Adrenal gland (tissue), 9 donors: ENCODE measurements at regions not wholly inside any gene's neighbourhood (a gene's known extent, or its start where the extent isn't known, plus 50 kb on each side); places are given as distances from the start of the nearest gene placed in this dataset.
"Not testable (repeated sequence)": the region's sequence is repeated elsewhere in the genome, so short reads cannot be mapped to it uniquely, and the experiment has no call there.

ENCODE experiments used
- DNase-seq, 7 donors: peaks; one replicate each; pipeline ENCODE4 v3.0.0-alpha.2; 2019 to 2020
- H3K27ac ChIP-seq, 5 donors: fragments of 200-600 bp; sonication (generic) in 4 of 5; 1 replicate in 3 of 5; 2 replicates in 2 of 5; pipeline versions ENCODE4 v1.5.1 to v1.8.0; 2016 to 2020; ENCODE audit warnings: mild to moderate bottlenecking in 1 of 5
- H3K27me3 ChIP-seq: fragments of 200-600 bp; 2 replicates; pipeline ENCODE4 v1.8.0; 2021
- H3K36me3 ChIP-seq, 2 donors: fragments of 200-600 bp; replicated peaks in 1 of 2; 1 replicate in 1 of 2; 2 replicates in 1 of 2; pipeline versions ENCODE4 v1.5.1 to v1.8.0; 2018 to 2022
- H3K4me1 ChIP-seq, 2 donors: fragments of 200-600 bp; replicated peaks in 1 of 2; 1 replicate in 1 of 2; 2 replicates in 1 of 2; pipeline versions ENCODE4 v1.5.1 to v1.8.0; 2018 to 2021
- H3K4me3 ChIP-seq, 4 donors: fragments of 200-600 bp; sonication (generic) in 3 of 4; one replicate each; pipeline ENCODE4 v1.5.1; 2016 to 2018
- H3K9me3 ChIP-seq, 3 donors: fragments of 200-600 bp; sonication (generic) in 1 of 3; replicated peaks in 1 of 3; 1 replicate in 2 of 3; 2 replicates in 1 of 3; pipeline versions ENCODE4 v1.5.1 to v1.8.0; 2016 to 2021
- CTCF ChIP-seq, 6 experiments: fragments of 450-650 bp in 4 of 6; fragments of 200-600 bp in 2 of 6; sonication (generic) in 1 of 6; IDR thresholded peaks; 1 replicate in 5 of 6; 2 replicates in 1 of 6; pipeline versions ENCODE4 v1.5.1 to v1.8.0; 2016 to 2021; ENCODE audit warnings: antibody characterized with exemption in 6 of 6, mild to moderate bottlenecking in 2 of 6, moderate library complexity in 1 of 6
- POLR2A ChIP-seq, 2 donors: fragments of 450-650 bp; IDR thresholded peaks; one replicate each; pipeline ENCODE4 v1.6.1; 2017; ENCODE audit warnings: antibody characterized with exemption in 2 of 2, mild to moderate bottlenecking in 2 of 2, moderate library complexity in 1 of 2
- WGBS, 4 donors: extraction: QIAGEN DNeasy Blood & Tissue Kit in 2 of 4; methylation state at CpG; one replicate each; pipeline versions ENCODE4 v1.1.5 to v1.1.7; 2013 to 2017; 5-methylcytosine and 5-hydroxymethylcytosine counted together
- intact Hi-C, 2 donors: fragments of 100-400 bp; cut with DNase I; formaldehyde crosslinking; loops; one replicate each; pipeline versions ENCODE4 v1.14.1 to v1.15.0; 2022 to 2023
- donor health status: healthy with polysubstance abuse.
- donor health status: Bipolar disorder and iron deficiency.
- donor health status: DM: yes; HTN: yes; CAD: no.
- donor health status: DM: no; HTN: no; CAD: no.
- donor health status: DM: no; HTN: no; CAD: no.

- Histone ChIP-seq H3K27me3 (no peaks in the 10 kb centered on the region), H3K36me3 (no peaks in the 10 kb centered on the region), H3K9me3 (no peaks in the 10 kb centered on the region), H3K4me3 (no peak overlapping the region), H3K27ac (peak overlapping the region in 2 of 5 donors; percentile 20 to 23), H3K4me1 (peaks cover 2 to 16% of the 10 kb centered on the region in 2 donors)
- no peak for DNase-seq
- intact Hi-C loops, result no loop called here
- no peak for TF ChIP-seq POLR2A (IDR thresholded peaks at IDR 0.05)
- WGBS, 4 donors, result 92 to 95% (median 93%) methylated on average over 3 of the region's 3 CpGs
These were observed 303.5 kb downstream of the NEBL start for GRCh38 chr10:20593649-20594048.

- Histone ChIP-seq H3K36me3 (no peaks in the 10 kb centered on the region), H3K4me1 (no peaks in the 10 kb centered on the region), H3K27me3 (no peaks in the 10 kb centered on the region), H3K27ac (no peak overlapping the region), H3K9me3 (no peaks in the 10 kb centered on the region), H3K4me3 (no peak overlapping the region)
- no peak for DNase-seq
- intact Hi-C loops, result no loop called here
- 83 to 95% (median 90%) methylated on average over 1 of the region's 1 CpG for WGBS, 4 donors
- TF ChIP-seq POLR2A (IDR thresholded peaks at IDR 0.05), result no peak
- TF ChIP-seq CTCF (IDR thresholded peaks at IDR 0.05), result no peak
These were observed 315.1 kb downstream of the NEBL start for GRCh38 chr10:20582041-20582440.

GRCh38 chr10:20573924-20574323, 323.2 kb downstream of the NEBL start:
- Histone ChIP-seq H3K27me3 (no peaks in the 10 kb centered on the region), H3K4me1 (no peaks in the 10 kb centered on the region), H3K27ac (no peak overlapping the region), H3K4me3 (no peak overlapping the region), H3K36me3 (no peaks in the 10 kb centered on the region), H3K9me3 (no peaks in the 10 kb centered on the region)
- intact Hi-C loops, result no loop called here
- 76 to 84% (median 79%) methylated on average over 2 of the region's 2 CpGs for WGBS, 4 donors
- no peak for DNase-seq
- TF ChIP-seq CTCF (IDR thresholded peaks at IDR 0.05) (no peak), POLR2A (IDR thresholded peaks at IDR 0.05) (no peak)

GRCh38 chr10:20555990-20556389, 341.1 kb downstream of the NEBL start:
- intact Hi-C loops, DNase-seq: not testable (repeated sequence)
- 73 to 81% (median 77%) methylated on average over 6 to 7 of the region's 7 CpGs for WGBS, 4 donors

GRCh38 chr10:20552382-20552781, 344.7 kb downstream of the NEBL start:
- intact Hi-C loops, result no loop called here
- no peaks in the 10 kb centered on the region for H3K36me3 ChIP-seq
- 17 to 26% (median 22%) methylated on average over 3 of the region's 3 CpGs for WGBS, 4 donors
- no peak for DNase-seq
- H3K27ac ChIP-seq, result no peak overlapping the region
- no peaks in the 10 kb centered on the region for H3K9me3 ChIP-seq
- TF ChIP-seq CTCF (IDR thresholded peaks at IDR 0.05) (no peak), POLR2A (IDR thresholded peaks at IDR 0.05) (no peak)
- H3K27me3 ChIP-seq, result no peaks in the 10 kb centered on the region
- no peak overlapping the region for H3K4me3 ChIP-seq
- no peaks in the 10 kb centered on the region for H3K4me1 ChIP-seq

More at GRCh38 chr10:20555990-20556389, 341.1 kb downstream of the NEBL start:
- H3K27me3 ChIP-seq, H3K27ac ChIP-seq, H3K9me3 ChIP-seq, H3K4me1 ChIP-seq, H3K4me3 ChIP-seq, H3K36me3 ChIP-seq: not testable (repeated sequence)
